B cell (primary cell): ENCODE measurements at regions not wholly inside any gene's neighbourhood (a gene's known extent, or its start where the extent isn't known, plus 50 kb on each side); places are given as distances from the start of the nearest gene placed in this dataset.

Source experiments
- EZH2 ChIP-seq: IDR thresholded peaks from 2 replicates; pipeline ENCODE4 v1.6.1; 2012; ENCODE audit warnings: borderline replicate concordance, low read depth, mild to moderate bottlenecking, moderate library complexity, low read length; ENCODE audit not compliant: insufficient read depth, poor library complexity, severe bottlenecking
- TF ChIP-seq, protein P1 (sequence below): fragments of 200-600 bp; IDR thresholded peaks from one replicate; pipeline ENCODE4 v1.8.0; 2022; ENCODE audit warnings: antibody characterized with exemption, mild to moderate bottlenecking

DNA sequence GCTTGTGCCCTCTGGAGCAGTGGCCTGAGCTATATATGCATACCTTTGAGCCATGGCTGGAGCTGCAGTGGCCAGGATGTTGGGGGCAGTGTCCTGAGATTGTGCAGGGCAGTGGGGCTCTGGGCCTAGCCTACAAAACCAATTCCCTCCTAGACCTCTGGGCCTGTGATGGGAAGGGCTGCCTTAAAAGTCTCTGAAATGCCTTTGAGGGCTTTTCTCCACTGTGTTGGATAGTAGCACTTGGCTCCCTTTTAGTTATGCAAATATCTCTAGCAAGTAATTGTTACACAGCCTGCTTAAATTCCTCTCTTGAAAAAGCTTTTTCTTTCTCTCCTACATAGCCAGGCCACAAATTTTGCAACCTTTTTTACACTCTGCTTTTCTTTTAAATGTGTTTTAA is 426.4 kb downstream of the ACTR3B start:
- TF ChIP-seq, protein P1, sequence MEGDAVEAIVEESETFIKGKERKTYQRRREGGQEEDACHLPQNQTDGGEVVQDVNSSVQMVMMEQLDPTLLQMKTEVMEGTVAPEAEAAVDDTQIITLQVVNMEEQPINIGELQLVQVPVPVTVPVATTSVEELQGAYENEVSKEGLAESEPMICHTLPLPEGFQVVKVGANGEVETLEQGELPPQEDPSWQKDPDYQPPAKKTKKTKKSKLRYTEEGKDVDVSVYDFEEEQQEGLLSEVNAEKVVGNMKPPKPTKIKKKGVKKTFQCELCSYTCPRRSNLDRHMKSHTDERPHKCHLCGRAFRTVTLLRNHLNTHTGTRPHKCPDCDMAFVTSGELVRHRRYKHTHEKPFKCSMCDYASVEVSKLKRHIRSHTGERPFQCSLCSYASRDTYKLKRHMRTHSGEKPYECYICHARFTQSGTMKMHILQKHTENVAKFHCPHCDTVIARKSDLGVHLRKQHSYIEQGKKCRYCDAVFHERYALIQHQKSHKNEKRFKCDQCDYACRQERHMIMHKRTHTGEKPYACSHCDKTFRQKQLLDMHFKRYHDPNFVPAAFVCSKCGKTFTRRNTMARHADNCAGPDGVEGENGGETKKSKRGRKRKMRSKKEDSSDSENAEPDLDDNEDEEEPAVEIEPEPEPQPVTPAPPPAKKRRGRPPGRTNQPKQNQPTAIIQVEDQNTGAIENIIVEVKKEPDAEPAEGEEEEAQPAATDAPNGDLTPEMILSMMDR = no peak
- TF ChIP-seq EZH2 = no peak
